ENCODE measurements at regions not wholly inside any gene's neighbourhood (a gene's known extent, or its start where the extent isn't known, plus 50 kb on each side); places are given as distances from the start of the nearest gene placed in this dataset.
"Not testable (repeated sequence)": the region's sequence is repeated elsewhere in the genome, so short reads cannot be mapped to it uniquely, and the experiment has no call there.

- no peaks in the 10 kb centered on the region for H3K4me1 ChIP-seq (ENCODE audit: insufficient read depth, low read length)
- TF ChIP-seq CTCF (IDR thresholded peaks at IDR 0.05; ENCODE audit: insufficient read depth, low read depth, low read length) (no peak), EZH2 (IDR thresholded peaks at IDR 0.05; ENCODE audit: insufficient read depth, low read length) (no peak)
- no peak overlapping the region for H2AFZ ChIP-seq (ENCODE audit: low read depth, low read length)
- H3K27ac ChIP-seq (ENCODE audit: low read depth, low read length) = no peak overlapping the region
- FAIRE-seq = no peak
- peaks cover 7% of the 10 kb centered on the region for H3K4me1 Mint-ChIP-seq (ENCODE audit: low read depth, unreplicated experiment)
- DNase-seq (ENCODE audit: low read depth) = no peak
- no peaks in the 10 kb centered on the region for H3K79me2 ChIP-seq (ENCODE audit: insufficient read depth, low read length)
- H3K36me3 ChIP-seq (ENCODE audit: insufficient read depth, low read length) = no peaks in the 10 kb centered on the region
- no peak overlapping the region for H3K4me3 Mint-ChIP-seq (ENCODE audit: unreplicated experiment)
- no peaks in the 10 kb centered on the region for H4K20me1 ChIP-seq (ENCODE audit: insufficient read depth, low read length)
- H3K9ac ChIP-seq (ENCODE audit: low read length) = no peak overlapping the region
- H3K9me3 ChIP-seq (ENCODE audit: insufficient read depth, low read depth, low read length) = no peaks in the 10 kb centered on the region
- H3K9me3 Mint-ChIP-seq (ENCODE audit: unreplicated experiment) = no peaks in the 10 kb centered on the region
- peaks cover 7% of the 10 kb centered on the region for H3K27me3 ChIP-seq (ENCODE audit: insufficient read depth, low read length)
- no peak overlapping the region for H3K4me3 ChIP-seq (ENCODE audit: insufficient read depth, low read depth, low read length)
- H3K36me3 Mint-ChIP-seq (ENCODE audit: low read depth, unreplicated experiment) = no peaks in the 10 kb centered on the region
- H3K4me2 ChIP-seq (ENCODE audit: low read length) = no peak overlapping the region
- H3K27ac Mint-ChIP-seq (ENCODE audit: unreplicated experiment) = no peak overlapping the region
- H3K27me3 Mint-ChIP-seq (ENCODE audit: low read depth, unreplicated experiment) = peaks cover 22% of the 10 kb centered on the region
These were observed 112.2 kb upstream of the HAND1 start for GRCh38 chr5:154590093-154590724.

DNA sequence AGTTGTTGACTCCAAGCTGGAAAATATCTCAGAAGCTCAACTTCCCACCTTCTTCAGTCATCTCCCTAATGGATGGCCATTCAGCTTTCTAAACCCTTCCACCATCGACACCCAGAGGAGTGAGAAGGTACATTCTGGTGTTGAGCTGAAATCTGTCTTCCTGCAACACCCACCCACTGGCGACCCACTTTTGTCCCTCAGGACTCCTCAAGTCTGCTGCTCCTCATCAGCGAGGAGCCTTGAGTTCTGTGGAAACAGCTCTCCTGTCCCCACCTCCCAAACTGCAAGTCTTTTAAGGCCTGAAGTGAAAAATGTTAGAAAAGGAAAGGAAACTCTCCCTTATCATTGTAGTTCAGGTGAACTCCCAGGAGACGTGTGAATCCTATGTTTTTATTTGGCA is 111.5 kb upstream of the HAND1 start:
- no peaks in the 10 kb centered on the region for H3K9me3 ChIP-seq (ENCODE audit: insufficient read depth, low read depth, low read length)
- no peak for TF ChIP-seq EZH2 (IDR thresholded peaks at IDR 0.05; ENCODE audit: insufficient read depth, low read length)
- no peak for TF ChIP-seq CTCF (IDR thresholded peaks at IDR 0.05; ENCODE audit: insufficient read depth, low read depth, low read length)
- Mint-ChIP-seq H3K4me1 (ENCODE audit: low read depth, unreplicated experiment) (peaks cover 7% of the 10 kb centered on the region), H3K27me3 (ENCODE audit: low read depth, unreplicated experiment) (peaks cover 25% of the 10 kb centered on the region), H3K9me3 (ENCODE audit: unreplicated experiment) (no peaks in the 10 kb centered on the region), H3K36me3 (ENCODE audit: low read depth, unreplicated experiment) (no peaks in the 10 kb centered on the region), H3K4me3 (ENCODE audit: unreplicated experiment) (no peak overlapping the region), H3K27ac (ENCODE audit: unreplicated experiment) (no peak overlapping the region)
- no peak overlapping the region for H3K9ac ChIP-seq (ENCODE audit: low read length)
- no peaks in the 10 kb centered on the region for H3K79me2 ChIP-seq (ENCODE audit: insufficient read depth, low read length)
- peaks cover 11% of the 10 kb centered on the region for H3K27me3 ChIP-seq (ENCODE audit: insufficient read depth, low read length)
- FAIRE-seq = no peak
- H2AFZ ChIP-seq (ENCODE audit: low read depth, low read length) = no peak overlapping the region
- H4K20me1 ChIP-seq (ENCODE audit: insufficient read depth, low read length) = no peaks in the 10 kb centered on the region
- H3K36me3 ChIP-seq (ENCODE audit: insufficient read depth, low read length) = no peaks in the 10 kb centered on the region
- no peak overlapping the region for H3K27ac ChIP-seq (ENCODE audit: low read depth, low read length)
- no peak for DNase-seq (ENCODE audit: low read depth)
- H3K4me1 ChIP-seq (ENCODE audit: insufficient read depth, low read length) = no peaks in the 10 kb centered on the region
- no peak overlapping the region for H3K4me2 ChIP-seq (ENCODE audit: low read length)
- H3K4me3 ChIP-seq (ENCODE audit: insufficient read depth, low read depth, low read length) = no peak overlapping the region

DNA sequence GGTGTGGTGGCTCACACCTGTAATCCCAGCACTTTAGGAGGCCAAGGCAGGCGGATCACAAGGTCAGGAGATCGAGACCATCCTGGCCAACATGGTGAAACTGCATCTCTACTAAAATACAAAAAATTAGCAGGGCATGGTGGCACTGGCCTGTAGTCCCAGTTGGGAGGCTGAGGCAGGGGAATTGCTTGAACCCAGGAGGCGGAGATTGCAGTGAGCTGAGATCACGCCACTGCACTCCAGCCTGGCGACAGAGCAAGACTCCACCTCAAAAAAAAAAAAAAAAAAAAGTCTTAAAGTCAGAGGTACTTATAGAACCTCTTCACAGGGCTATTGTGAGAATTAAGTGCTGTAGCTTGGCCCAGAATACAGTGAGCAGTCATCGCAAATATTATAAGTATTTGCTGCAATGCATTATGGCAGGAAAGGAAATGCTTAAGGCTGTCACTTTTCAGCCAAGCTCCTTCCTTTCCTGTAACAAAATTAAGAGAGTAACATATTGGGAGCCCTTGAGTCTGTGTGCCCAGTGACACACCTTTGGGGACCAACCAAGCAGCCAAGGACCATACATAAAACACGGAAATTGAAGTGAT is 110.9 kb upstream of the HAND1 start:
- not testable (repeated sequence) for H3K36me3 Mint-ChIP-seq (ENCODE audit: low read depth, unreplicated experiment); H3K36me3 ChIP-seq (ENCODE audit: insufficient read depth, low read length); FAIRE-seq; H3K4me3 ChIP-seq (ENCODE audit: insufficient read depth, low read depth, low read length); H3K79me2 ChIP-seq (ENCODE audit: insufficient read depth, low read length); H3K4me1 Mint-ChIP-seq (ENCODE audit: low read depth, unreplicated experiment); DNase-seq (ENCODE audit: low read depth); H4K20me1 ChIP-seq (ENCODE audit: insufficient read depth, low read length); H3K4me3 Mint-ChIP-seq (ENCODE audit: unreplicated experiment); H3K9me3 Mint-ChIP-seq (ENCODE audit: unreplicated experiment); H3K27ac ChIP-seq (ENCODE audit: low read depth, low read length); H3K4me2 ChIP-seq (ENCODE audit: low read length); H3K9ac ChIP-seq (ENCODE audit: low read length); H2AFZ ChIP-seq (ENCODE audit: low read depth, low read length); H3K9me3 ChIP-seq (ENCODE audit: insufficient read depth, low read depth, low read length); H3K4me1 ChIP-seq (ENCODE audit: insufficient read depth, low read length); H3K27ac Mint-ChIP-seq (ENCODE audit: unreplicated experiment)
- peaks cover 12% of the 10 kb centered on the region for H3K27me3 ChIP-seq (ENCODE audit: insufficient read depth, low read length)
- H3K27me3 Mint-ChIP-seq (ENCODE audit: low read depth, unreplicated experiment) = peaks cover 30% of the 10 kb centered on the region
